ENCODE measurements at regions not wholly inside any gene's neighbourhood (a gene's known extent, or its start where the extent isn't known, plus 50 kb on each side); places are given as distances from the start of the nearest gene placed in this dataset.
"Not testable (repeated sequence)": the region's sequence is repeated elsewhere in the genome, so short reads cannot be mapped to it uniquely, and the experiment has no call there.

DNA sequence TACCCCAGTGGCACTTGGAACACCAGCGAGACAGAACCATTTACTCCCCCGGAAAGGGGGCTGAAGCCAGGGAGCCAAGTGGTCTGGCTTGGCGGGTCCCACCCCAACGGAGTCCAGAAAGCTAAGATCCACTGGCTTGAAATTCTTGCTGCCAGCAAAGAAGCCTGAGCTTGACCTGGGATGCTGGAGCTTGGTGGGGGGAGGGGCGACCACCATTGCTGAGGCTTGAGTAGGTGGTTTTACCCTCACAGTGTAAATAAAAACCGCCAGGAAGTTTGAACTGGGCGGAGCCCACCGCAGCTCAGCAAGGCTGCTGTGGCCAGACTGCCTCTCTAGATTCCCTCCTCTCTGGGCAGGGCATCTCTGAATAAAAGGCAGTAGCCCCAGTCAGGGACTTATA, 62.8 kb downstream of the RPS24 start:
- H3K27me3 Mint-ChIP-seq; DNase-seq; H3K36me3 Mint-ChIP-seq (ENCODE audit: low read depth); intact Hi-C loops (cut with micrococcal nuclease); H3K4me3 Mint-ChIP-seq; H3K4me1 Mint-ChIP-seq; H3K27ac Mint-ChIP-seq: not testable (repeated sequence)
- H3K9me3 Mint-ChIP-seq = peaks cover 28% of the 10 kb centered on the region

DNA sequence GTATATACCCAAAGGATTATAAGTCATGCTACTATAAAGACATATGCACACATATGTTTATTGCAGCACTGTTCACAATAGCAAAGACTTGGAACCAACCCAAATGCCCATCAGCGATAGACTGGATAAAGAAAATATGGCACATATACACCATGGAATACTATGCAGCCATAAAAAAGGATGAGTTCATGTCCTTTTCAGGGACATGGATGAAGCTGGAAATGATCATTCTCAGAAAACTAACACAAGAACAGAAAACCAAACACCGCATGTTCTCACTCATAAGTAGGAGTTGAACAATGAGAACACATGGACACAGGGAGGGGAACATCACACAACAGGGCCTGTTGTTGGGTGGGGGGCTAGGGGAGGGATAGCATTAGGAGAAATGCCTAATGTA, 68.9 kb downstream of the RPS24 start:
- DNase-seq; H3K4me3 Mint-ChIP-seq; H3K4me1 Mint-ChIP-seq; H3K27me3 Mint-ChIP-seq; H3K36me3 Mint-ChIP-seq (ENCODE audit: low read depth); H3K27ac Mint-ChIP-seq; intact Hi-C loops (cut with micrococcal nuclease): not testable (repeated sequence)
- H3K9me3 Mint-ChIP-seq = peaks cover 33% of the 10 kb centered on the region

DNA sequence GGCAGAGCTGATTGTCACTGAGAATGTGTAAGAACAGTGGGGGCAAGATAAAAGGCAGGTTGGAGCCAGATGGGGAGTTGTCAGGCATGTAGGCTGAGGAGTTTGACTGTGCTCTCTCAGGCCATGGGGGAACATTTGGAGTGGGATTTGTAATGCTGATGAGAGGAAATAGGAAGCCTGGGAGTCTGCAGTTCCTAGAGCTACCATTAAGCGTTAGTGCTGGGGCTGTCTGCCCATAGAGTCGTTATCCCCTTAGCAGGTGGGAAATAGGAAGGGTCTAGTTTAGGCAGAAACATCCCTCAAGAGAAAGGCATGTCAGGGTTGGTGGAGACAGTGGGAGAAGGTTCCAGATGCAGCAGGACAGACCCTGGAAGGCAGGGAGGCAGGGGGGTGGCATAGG, 75.5 kb downstream of the RPS24 start:
- no peaks in the 10 kb centered on the region for H3K36me3 Mint-ChIP-seq (ENCODE audit: low read depth)
- H3K4me3 Mint-ChIP-seq = no peak overlapping the region
- H3K9me3 Mint-ChIP-seq = peaks cover 9% of the 10 kb centered on the region
- no peaks in the 10 kb centered on the region for H3K27me3 Mint-ChIP-seq
- no peak for DNase-seq
- no peak overlapping the region for H3K27ac Mint-ChIP-seq
- intact Hi-C loops (cut with micrococcal nuclease) = no loop called here
- H3K4me1 Mint-ChIP-seq = no peaks in the 10 kb centered on the region

DNA sequence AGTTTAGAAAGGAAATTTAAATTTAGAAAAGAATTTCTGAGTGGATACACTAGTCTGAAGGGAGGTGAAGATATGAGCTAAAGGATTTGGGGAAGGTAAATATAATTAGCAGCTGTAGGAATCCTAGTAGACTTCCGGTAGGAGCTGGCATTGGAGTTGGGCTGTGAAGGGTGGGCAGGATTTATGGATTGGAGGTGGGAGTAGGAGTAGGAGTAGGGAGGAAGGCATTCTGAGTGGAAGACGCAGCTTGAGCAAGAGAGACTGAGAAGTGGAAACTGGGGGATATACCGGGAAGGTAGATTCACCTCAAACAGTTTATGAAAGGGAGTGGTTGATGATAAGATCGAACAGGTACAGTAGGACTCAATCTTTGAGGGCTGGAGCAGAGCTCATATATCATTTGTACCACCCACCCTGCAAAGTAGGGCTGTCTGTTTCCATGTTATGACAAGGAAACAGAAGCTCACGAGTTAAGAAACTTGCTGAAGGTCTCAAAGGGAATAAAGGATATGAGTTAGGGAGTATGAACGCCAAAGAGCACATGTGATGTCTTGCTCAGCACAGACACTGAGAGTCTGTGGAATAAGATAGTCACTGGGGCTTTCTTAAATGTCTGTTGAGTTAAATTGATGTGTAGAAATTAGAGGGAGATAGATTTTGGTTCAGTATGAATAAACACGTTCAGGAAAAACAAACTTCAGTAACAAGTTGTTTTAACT, 81.6 kb downstream of the RPS24 start:
- H3K9me3 Mint-ChIP-seq = peaks cover 4% of the 10 kb centered on the region
- intact Hi-C loops (cut with micrococcal nuclease) = no loop called here
- DNase-seq = no peak
- no peak overlapping the region for H3K27ac Mint-ChIP-seq
- no peak overlapping the region for H3K4me3 Mint-ChIP-seq
- no peaks in the 10 kb centered on the region for H3K36me3 Mint-ChIP-seq (ENCODE audit: low read depth)
- peaks cover 6% of the 10 kb centered on the region for H3K27me3 Mint-ChIP-seq
- no peaks in the 10 kb centered on the region for H3K4me1 Mint-ChIP-seq

DNA sequence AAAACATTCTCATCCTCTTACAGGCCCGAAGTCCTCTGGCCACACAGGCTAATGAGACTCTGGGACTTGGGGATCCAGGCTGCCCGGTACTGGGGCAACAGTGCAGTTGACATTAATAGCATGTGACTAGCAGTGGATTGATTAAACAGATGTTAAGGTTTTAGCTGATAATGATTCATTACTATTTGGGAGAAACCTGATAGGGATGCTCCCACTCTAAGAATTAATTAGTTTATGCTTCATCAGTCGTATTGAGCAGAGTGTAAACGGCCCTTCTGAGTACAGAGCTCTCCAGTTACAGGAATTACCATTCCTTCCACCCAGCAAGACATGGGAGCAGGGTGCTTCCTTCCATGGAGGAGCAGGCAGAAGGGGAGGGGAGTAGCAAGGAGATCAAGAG, 82.7 kb downstream of the RPS24 start:
- Mint-ChIP-seq H3K36me3 (ENCODE audit: low read depth) (no peaks in the 10 kb centered on the region), H3K27ac (no peak overlapping the region), H3K4me1 (no peaks in the 10 kb centered on the region), H3K4me3 (no peak overlapping the region), H3K9me3 (peaks cover 7% of the 10 kb centered on the region), H3K27me3 (peaks cover 7% of the 10 kb centered on the region)
- intact Hi-C loops (cut with micrococcal nuclease) = no loop called here
- no peak for DNase-seq

DNA sequence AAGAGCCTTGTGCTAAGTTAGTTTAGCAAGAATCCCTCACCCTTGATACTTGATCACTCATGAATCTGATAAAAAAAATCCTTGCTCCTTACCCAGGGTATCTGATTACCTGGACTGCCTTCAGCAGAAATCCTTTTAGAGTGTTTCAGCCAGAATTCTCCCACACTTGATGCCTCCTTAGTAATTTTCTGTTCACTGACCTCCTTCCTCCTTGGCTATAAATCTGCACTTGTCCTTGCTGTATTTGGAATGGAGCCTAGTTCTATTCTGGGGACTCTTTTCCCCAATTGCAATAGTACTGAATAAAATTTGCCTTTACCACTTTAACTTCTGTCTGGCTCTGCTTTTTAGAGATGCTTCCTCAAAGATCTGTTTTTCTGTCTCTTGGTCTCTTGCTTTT, 84.9 kb downstream of the RPS24 start:
- no peak for DNase-seq
- H3K4me3 Mint-ChIP-seq = no peak overlapping the region
- no peaks in the 10 kb centered on the region for H3K4me1 Mint-ChIP-seq
- H3K36me3 Mint-ChIP-seq (ENCODE audit: low read depth) = no peaks in the 10 kb centered on the region
- intact Hi-C loops (cut with micrococcal nuclease) = no loop called here
- H3K27ac Mint-ChIP-seq = no peak overlapping the region
- H3K27me3 Mint-ChIP-seq = peaks cover 7% of the 10 kb centered on the region
- peaks cover 18% of the 10 kb centered on the region for H3K9me3 Mint-ChIP-seq

DNA sequence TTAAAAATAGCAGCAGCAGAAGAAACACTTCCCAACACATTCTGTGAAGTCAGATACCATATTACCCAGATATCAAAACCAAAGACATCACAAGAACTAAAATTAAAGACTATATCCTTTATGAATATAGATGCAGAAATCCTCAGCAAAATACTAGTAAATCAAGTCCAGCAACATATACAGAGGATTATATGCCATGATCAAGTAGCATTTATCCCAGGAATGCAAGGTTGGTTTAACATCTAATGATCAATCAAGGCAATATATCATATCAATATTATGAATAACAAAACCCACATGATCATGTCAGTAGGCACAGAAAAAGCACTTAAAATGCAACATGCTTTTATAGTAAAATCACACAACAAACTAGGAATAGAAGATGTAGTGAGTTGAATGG, 88.1 kb downstream of the RPS24 start:
- no peaks in the 10 kb centered on the region for H3K4me1 Mint-ChIP-seq
- no peak for DNase-seq
- no peak overlapping the region for H3K27ac Mint-ChIP-seq
- peaks cover 5% of the 10 kb centered on the region for H3K27me3 Mint-ChIP-seq
- intact Hi-C loops (cut with micrococcal nuclease) = no loop called here
- H3K4me3 Mint-ChIP-seq = no peak overlapping the region
- peaks cover 18% of the 10 kb centered on the region for H3K9me3 Mint-ChIP-seq
- no peaks in the 10 kb centered on the region for H3K36me3 Mint-ChIP-seq (ENCODE audit: low read depth)

DNA sequence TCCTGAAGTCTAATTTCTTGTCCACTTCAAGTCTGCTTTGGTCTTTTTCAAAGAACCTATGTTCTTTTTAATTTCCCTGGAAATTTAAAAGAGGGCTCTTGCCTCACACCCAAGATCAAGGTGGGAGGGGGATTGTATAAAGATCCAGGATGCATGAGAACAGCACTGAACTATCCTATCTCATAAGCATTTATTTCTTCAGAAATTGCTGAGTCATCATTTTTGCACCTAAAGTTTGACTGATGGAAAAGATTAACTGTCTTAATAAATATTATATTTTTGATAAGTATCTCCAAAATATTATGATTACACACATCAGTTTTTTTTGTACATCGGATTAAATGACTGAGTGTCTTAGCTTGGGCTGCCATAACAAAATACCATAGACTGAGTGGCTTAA, 90.5 kb downstream of the RPS24 start:
- intact Hi-C loops (cut with micrococcal nuclease) = no loop called here
- H3K4me3 Mint-ChIP-seq = no peak overlapping the region

DNA sequence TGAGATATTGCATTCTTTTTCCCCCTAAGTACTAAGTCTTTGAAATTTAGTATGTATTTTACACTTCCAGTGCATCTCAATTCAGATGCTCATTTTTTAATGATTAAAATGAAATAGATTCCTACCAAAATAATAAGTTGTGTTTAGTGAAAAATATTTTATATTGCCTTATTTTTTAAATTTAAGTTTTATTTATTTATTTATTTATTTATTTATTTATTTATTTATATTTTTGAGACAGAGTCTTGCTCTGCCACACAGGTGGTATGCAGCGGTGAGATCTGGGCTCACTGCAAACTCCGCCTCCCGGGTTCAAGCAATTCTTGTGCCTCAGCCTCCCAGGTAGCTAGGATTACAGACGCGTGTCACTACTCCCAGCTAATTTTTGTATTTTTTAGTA, 95.5 kb downstream of the RPS24 start:
- intact Hi-C loops (cut with micrococcal nuclease) = no loop called here
- Mint-ChIP-seq H3K4me3 (no peak overlapping the region), H3K27me3 (peaks cover 6% of the 10 kb centered on the region), H3K36me3 (ENCODE audit: low read depth) (no peaks in the 10 kb centered on the region), H3K4me1 (no peaks in the 10 kb centered on the region), H3K9me3 (no peaks in the 10 kb centered on the region), H3K27ac (no peak overlapping the region)
- DNase-seq = no peak

More for the DNA sequence above, 90.5 kb downstream of the RPS24 start:
- Mint-ChIP-seq H3K27me3 (peaks cover 5% of the 10 kb centered on the region), H3K27ac (no peak overlapping the region), H3K36me3 (ENCODE audit: low read depth) (no peaks in the 10 kb centered on the region), H3K4me1 (no peaks in the 10 kb centered on the region), H3K9me3 (peaks cover 18% of the 10 kb centered on the region)
- DNase-seq = no peak

DNA sequence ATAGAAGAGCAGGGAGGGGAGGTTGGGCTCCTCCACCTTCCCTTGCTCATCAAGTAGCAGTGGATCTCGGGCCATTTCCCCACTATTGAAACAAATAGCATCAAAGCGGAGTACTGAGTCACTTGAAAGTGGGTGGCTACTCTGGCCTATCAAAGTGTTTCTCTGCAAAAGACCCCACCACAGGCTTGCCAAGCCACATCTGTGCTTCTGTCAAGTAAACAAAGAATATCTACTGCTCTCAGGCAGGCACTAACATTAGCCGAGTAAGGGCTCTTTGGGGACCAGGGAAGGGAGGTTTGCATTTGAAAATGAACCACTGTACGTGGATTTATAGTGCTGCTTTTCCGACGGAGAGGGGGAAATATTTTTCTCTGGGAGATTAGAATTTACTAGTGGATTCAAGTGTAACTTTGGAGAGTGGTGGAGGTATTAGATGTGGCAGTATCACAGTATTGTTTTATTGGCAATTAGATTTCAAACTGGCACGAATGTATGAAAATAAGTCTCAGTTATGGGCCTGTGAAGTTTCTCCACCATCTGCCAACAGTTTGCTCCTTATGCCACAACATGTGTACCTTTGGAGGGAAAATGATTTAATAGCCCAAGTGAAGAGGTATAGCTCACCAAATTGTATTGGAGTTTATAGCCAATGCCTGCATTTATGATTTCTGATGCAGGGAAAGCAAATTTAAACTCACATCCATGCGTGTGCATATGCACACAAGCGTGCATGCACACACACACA, 97.5 kb downstream of the RPS24 start:
- no peak for DNase-seq
- intact Hi-C loops (cut with micrococcal nuclease) = no loop called here
- H3K4me1 Mint-ChIP-seq = no peaks in the 10 kb centered on the region
- H3K27ac Mint-ChIP-seq = no peak overlapping the region
- H3K4me3 Mint-ChIP-seq = no peak overlapping the region
- no peaks in the 10 kb centered on the region for H3K9me3 Mint-ChIP-seq
- peaks cover 6% of the 10 kb centered on the region for H3K27me3 Mint-ChIP-seq
- H3K36me3 Mint-ChIP-seq (ENCODE audit: low read depth) = no peaks in the 10 kb centered on the region

DNA sequence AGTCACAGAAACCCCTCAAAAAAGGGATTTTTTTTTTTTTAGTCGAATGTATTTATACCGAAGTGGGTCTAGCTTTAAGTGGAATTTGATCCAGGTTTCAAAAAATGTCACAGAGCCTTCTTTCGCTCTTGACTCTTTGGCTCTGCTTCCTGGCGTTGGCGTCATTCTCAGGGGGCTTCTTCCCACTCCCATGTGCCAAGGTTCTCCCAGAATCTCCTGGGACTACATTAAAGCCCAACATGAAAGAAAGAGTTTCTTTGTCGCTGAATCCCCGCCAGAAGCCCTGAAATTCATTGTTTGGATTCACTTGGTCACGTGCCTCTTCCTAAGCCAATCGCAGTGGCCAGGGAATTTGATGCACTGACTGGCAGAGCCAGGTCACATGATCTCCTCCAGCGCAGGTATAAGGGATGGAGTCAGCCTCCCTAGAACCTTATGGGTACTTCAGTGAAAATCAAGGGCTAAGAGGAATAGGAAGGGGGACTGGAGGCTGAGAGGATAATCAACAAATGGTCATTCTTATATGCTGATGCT, 101.2 kb downstream of the RPS24 start:
- DNase-seq = no peak
- Mint-ChIP-seq H3K27ac (no peak overlapping the region), H3K27me3 (peaks cover 6% of the 10 kb centered on the region), H3K4me3 (no peak overlapping the region), H3K9me3 (no peaks in the 10 kb centered on the region), H3K36me3 (ENCODE audit: low read depth) (no peaks in the 10 kb centered on the region), H3K4me1 (no peaks in the 10 kb centered on the region)
- intact Hi-C loops (cut with micrococcal nuclease) = no loop called here

DNA sequence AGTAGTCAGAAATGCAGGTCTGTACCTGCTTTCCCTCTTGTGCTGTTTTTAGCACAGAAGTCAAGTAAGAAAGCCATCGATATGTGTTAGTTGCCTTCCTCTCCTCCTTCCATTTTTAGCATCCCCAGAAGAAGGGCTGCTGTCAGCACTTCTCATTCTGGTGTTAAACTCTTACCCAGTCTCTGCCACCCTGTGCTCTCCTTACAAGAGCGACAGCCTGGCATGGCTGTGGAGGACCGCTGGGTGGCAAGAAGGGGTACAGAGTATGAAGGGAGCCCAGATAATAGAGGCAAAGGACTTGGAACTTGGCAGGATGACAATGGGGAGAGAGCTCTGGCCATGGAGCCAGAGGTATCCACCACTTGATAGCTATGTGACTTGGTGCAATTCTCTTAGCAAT, 103.5 kb downstream of the RPS24 start:
- Mint-ChIP-seq H3K4me3 (no peak overlapping the region), H3K9me3 (no peaks in the 10 kb centered on the region), H3K27me3 (peaks cover 5% of the 10 kb centered on the region), H3K36me3 (ENCODE audit: low read depth) (no peaks in the 10 kb centered on the region), H3K4me1 (no peaks in the 10 kb centered on the region), H3K27ac (no peak overlapping the region)
- DNase-seq = no peak
- intact Hi-C loops (cut with micrococcal nuclease) = no loop called here

DNA sequence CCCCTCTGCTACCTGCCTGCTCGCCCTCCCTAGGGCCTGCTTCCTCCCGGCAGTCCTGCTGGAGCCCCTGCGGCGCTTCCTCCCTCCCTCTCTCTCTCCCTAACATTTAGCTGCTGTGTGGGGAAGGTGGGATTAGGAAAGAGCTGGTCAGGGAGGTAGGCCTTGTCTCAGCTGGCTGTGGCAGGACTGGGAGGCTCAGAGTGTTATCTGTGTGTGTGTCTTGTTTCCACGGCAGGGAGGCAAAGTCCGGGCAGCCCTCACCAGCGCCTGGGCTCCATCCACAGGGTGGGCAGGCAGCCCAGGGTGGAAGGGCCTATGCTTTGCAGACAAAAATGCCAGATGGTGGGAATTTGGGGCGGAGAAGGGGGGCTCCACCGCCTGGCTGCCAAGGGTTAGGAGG, 105.7 kb downstream of the RPS24 start:
- H3K27me3 Mint-ChIP-seq = no peaks in the 10 kb centered on the region
- no peak overlapping the region for H3K4me3 Mint-ChIP-seq
- no peaks in the 10 kb centered on the region for H3K9me3 Mint-ChIP-seq
- no peaks in the 10 kb centered on the region for H3K4me1 Mint-ChIP-seq
- no peak overlapping the region for H3K27ac Mint-ChIP-seq
- no peak for DNase-seq
- intact Hi-C loops (cut with micrococcal nuclease) = no loop called here
- H3K36me3 Mint-ChIP-seq (ENCODE audit: low read depth) = no peaks in the 10 kb centered on the region

DNA sequence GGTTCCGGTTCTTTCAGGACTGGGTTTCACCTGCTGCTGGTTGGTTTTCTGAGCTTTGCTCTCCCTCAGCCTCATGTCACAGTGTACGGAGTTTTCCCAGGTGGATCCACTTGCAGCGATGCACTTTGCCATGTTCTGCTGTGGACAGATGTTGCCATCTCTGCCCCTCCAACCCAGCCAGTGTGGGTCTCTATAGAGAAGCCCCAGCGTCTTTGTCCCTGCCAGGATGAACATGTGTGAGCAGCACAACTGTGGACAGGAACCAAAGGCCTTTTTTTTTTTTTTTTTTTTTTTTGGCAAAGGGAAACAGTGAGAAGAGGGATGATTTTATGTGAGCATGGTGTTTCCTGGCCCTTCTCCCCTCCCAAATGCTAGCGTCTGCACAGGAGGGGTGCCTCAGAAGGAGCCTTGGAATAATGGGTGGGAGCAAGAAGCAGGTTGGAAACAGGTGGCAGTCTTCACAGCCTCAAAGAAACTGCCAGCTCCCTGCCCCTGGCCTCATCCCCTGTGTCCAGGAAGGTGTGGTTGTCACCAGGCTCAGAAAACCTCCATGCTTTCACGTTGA, 106.5 kb downstream of the RPS24 start:
- Mint-ChIP-seq H3K36me3 (ENCODE audit: low read depth) (no peaks in the 10 kb centered on the region), H3K4me1 (no peaks in the 10 kb centered on the region), H3K9me3 (no peaks in the 10 kb centered on the region), H3K27me3 (no peaks in the 10 kb centered on the region), H3K4me3 (no peak overlapping the region), H3K27ac (no peak overlapping the region)
- no peak for DNase-seq
- intact Hi-C loops (cut with micrococcal nuclease) = no loop called here

Data from activated CD4-positive, alpha-beta T cell treated with anti-CD3 and anti-CD28 coated beads, Interleukin-2, amount 10 ng/mL, durations not matched to agents 24 days and 14 days (primary cell).